Caco-2 (cell line): ENCODE measurements at regions not wholly inside any gene's neighbourhood (a gene's known extent, or its start where the extent isn't known, plus 50 kb on each side); places are given as distances from the start of the nearest gene placed in this dataset.

Source experiments
- BruUV-seq: library from RNA; stranded (reverse); fragments of 400-500 nt; replicated peaks from 2 replicates; lab custom pipeline; 2021; lab: Mats Ljungman, UMichigan
- CTCF ChIA-PET: fragments of 300-600 bp; sonication (Branson Sonifier 250); formaldehyde crosslinking; loops from one replicate; lab custom pipeline; 2022; ENCODE audit warnings: antibody characterized with exemption; lab: Charles Lee
- POLR2A ChIA-PET: fragments of 300-600 bp; sonication (Branson Sonifier 250); formaldehyde crosslinking; loops from one replicate; lab custom pipeline; 2022; ENCODE audit warnings: antibody characterized with exemption; lab: Charles Lee
- DNase-seq, 2 experiments: peaks; one replicate each; pipeline versions ENCODE4 v3.0.0 to v3.0.0-alpha.2; 2020 to 2022
- H3K27me3 ChIP-seq: replicated peaks from 2 replicates; pipeline ENCODE4 v1.6.0; 2011; ENCODE audit warnings: low read length; ENCODE audit not compliant: control insufficient read depth, insufficient read depth
- H3K36me3 ChIP-seq: 2 replicates; pipeline ENCODE4 v1.5.1; 2011; ENCODE audit warnings: low read length; ENCODE audit not compliant: control insufficient read depth, insufficient read depth
- H3K4me1 ChIP-seq: fragments of 250-450 bp; sonication (Bioruptor Pico); 2 replicates; pipeline ENCODE4 v1.5.1; 2020; ENCODE audit warnings: mild to moderate bottlenecking
- H3K4me3 ChIP-seq: 2 replicates; pipeline ENCODE4 v1.5.1; 2011; ENCODE audit warnings: low read depth, mild to moderate bottlenecking, control low read depth, low read length
- H3K9me3 ChIP-seq: fragments of 250-450 bp; sonication (Bioruptor Pico); 2 replicates; pipeline ENCODE4 v1.5.1; 2020; ENCODE audit warnings: mild to moderate bottlenecking, moderate library complexity
- H3K27ac Mint-ChIP-seq: one replicate; pipeline ENCODE4 v1.8.0; 2022; ENCODE audit warnings: mixed read lengths; ENCODE audit not compliant: unreplicated experiment
- H3K27me3 Mint-ChIP-seq: one replicate; pipeline ENCODE4 v1.8.0; 2022; ENCODE audit warnings: mixed read lengths; ENCODE audit not compliant: insufficient read depth, unreplicated experiment
- H3K36me3 Mint-ChIP-seq: one replicate; pipeline ENCODE4 v1.8.0; 2022; ENCODE audit warnings: mild to moderate bottlenecking, mixed read lengths; ENCODE audit not compliant: insufficient read depth, unreplicated experiment
- H3K4me1 Mint-ChIP-seq: one replicate; pipeline ENCODE4 v1.8.0; 2022; ENCODE audit warnings: low read depth, mixed read lengths; ENCODE audit not compliant: unreplicated experiment
- H3K4me3 Mint-ChIP-seq: one replicate; pipeline ENCODE4 v1.8.0; 2022; ENCODE audit warnings: mild to moderate bottlenecking, moderate library complexity, mixed read lengths; ENCODE audit not compliant: unreplicated experiment
- H3K9me3 Mint-ChIP-seq: one replicate; pipeline ENCODE4 v1.8.0; 2022; ENCODE audit warnings: mixed read lengths; ENCODE audit not compliant: unreplicated experiment
- intact Hi-C: fragments of 100-400 bp; cut with micrococcal nuclease; formaldehyde crosslinking; loops from one replicate; pipeline ENCODE4 v1.10.0; 2022; ENCODE audit not compliant: unreplicated experiment
- TF ChIP-seq, protein P1 (sequence below), 2 experiments: fragments of 200-600 bp in 1 of 2; IDR thresholded peaks; 1 replicate in 1 of 2; 2 replicates in 1 of 2; pipeline versions ENCODE4 v1.5.1 to v1.8.0; 2011 to 2022; ENCODE audit warnings: antibody characterized with exemption in 1 of 2, control low read depth in 1 of 2, inconsistent platforms in 1 of 2, low read depth in 1 of 2, low read length in 1 of 2, mild to moderate bottlenecking in 1 of 2, moderate library complexity in 1 of 2; ENCODE audit not compliant: insufficient read depth in 1 of 2, severe bottlenecking in 1 of 2, unreplicated experiment in 1 of 2

DNA sequence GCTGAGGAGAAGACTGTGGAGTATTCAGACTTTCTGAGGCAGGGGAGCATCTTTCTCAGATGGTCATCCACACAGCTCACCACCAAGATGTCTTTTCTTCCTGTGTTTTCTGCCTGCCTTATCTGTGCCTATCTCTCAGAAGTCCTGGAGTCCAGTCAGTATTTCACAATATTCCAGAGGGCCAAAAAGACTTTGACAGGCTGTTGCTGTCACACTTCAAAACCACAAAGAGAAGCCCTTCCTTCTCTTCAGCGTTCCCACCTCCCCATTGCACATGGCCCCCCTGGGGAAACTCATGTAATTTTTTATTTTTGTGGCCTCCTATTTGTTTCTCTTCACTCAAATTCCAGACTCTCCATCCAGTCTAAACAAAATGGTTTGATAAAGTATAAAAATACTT, 585.2 kb downstream of the EPHA3 start:
- H3K36me3 ChIP-seq = no peaks in the 10 kb centered on the region
- ChIA-PET CTCF (no interaction called here), POLR2A (no interaction called here)
- no TSS peak for BruUV-seq
- Mint-ChIP-seq H3K27me3 (no peaks in the 10 kb centered on the region), H3K4me3 (no peak overlapping the region), H3K36me3 (no peaks in the 10 kb centered on the region), H3K27ac (no peak overlapping the region), H3K9me3 (no peaks in the 10 kb centered on the region), H3K4me1 (no peaks in the 10 kb centered on the region)
- intact Hi-C loops = no loop called here
- no peak overlapping the region for H3K4me3 ChIP-seq
- H3K27me3 ChIP-seq = no peaks in the 10 kb centered on the region
- H3K9me3 ChIP-seq = no peaks in the 10 kb centered on the region
- no peak for DNase-seq
- TF ChIP-seq, protein P1, sequence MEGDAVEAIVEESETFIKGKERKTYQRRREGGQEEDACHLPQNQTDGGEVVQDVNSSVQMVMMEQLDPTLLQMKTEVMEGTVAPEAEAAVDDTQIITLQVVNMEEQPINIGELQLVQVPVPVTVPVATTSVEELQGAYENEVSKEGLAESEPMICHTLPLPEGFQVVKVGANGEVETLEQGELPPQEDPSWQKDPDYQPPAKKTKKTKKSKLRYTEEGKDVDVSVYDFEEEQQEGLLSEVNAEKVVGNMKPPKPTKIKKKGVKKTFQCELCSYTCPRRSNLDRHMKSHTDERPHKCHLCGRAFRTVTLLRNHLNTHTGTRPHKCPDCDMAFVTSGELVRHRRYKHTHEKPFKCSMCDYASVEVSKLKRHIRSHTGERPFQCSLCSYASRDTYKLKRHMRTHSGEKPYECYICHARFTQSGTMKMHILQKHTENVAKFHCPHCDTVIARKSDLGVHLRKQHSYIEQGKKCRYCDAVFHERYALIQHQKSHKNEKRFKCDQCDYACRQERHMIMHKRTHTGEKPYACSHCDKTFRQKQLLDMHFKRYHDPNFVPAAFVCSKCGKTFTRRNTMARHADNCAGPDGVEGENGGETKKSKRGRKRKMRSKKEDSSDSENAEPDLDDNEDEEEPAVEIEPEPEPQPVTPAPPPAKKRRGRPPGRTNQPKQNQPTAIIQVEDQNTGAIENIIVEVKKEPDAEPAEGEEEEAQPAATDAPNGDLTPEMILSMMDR (IDR thresholded peaks at IDR 0.05; ENCODE audit: insufficient read depth in 1 of 2, low read depth in 1 of 2, low read length in 1 of 2, severe bottlenecking in 1 of 2, unreplicated experiment in 1 of 2) = no peak
- H3K4me1 ChIP-seq = no peaks in the 10 kb centered on the region

DNA sequence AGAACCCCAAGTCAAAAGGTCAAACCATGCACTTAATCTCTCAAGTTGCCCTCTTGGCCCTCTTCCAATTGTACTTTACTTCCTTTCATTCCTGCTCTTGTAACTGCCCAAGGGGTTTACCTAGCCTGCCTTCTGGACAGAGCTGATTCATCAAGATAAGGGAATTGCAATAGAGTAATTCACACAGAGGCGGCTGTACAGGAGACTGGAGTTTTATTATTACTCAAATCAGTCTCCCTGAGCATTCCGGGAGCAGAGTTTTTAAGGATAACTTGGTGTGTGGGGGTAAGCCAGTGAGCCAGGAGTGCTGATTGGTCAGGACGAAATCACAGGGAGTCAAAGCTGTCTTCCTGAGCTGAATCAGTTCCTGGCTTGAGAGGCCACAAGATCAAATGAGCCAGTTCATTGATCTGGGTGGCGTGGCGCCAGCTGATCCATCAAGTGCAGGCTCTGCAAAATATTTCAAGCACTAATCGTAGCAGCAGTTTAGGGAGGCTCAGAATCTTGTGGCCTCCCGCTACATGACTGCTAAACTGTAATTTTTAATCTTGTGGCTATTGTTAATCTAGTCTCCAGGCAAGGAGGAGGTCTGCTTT, 590.0 kb downstream of the EPHA3 start:
- Mint-ChIP-seq H3K27me3 (no peaks in the 10 kb centered on the region), H3K9me3 (peaks cover 10% of the 10 kb centered on the region), H3K27ac (no peak overlapping the region), H3K36me3 (no peaks in the 10 kb centered on the region), H3K4me1 (no peaks in the 10 kb centered on the region), H3K4me3 (no peak overlapping the region)
- no peaks in the 10 kb centered on the region for H3K27me3 ChIP-seq
- H3K9me3 ChIP-seq = no peaks in the 10 kb centered on the region
- H3K36me3 ChIP-seq = no peaks in the 10 kb centered on the region
- POLR2A ChIA-PET = no interaction called here
- intact Hi-C loops = no loop called here
- H3K4me3 ChIP-seq = no peak overlapping the region
- TF ChIP-seq, protein P1 (IDR thresholded peaks at IDR 0.05; ENCODE audit: insufficient read depth in 1 of 2, low read depth in 1 of 2, low read length in 1 of 2, severe bottlenecking in 1 of 2, unreplicated experiment in 1 of 2) = no peak
- no TSS peak for BruUV-seq
- no peak for DNase-seq
- CTCF ChIA-PET = no interaction called here
- H3K4me1 ChIP-seq = no peaks in the 10 kb centered on the region

DNA sequence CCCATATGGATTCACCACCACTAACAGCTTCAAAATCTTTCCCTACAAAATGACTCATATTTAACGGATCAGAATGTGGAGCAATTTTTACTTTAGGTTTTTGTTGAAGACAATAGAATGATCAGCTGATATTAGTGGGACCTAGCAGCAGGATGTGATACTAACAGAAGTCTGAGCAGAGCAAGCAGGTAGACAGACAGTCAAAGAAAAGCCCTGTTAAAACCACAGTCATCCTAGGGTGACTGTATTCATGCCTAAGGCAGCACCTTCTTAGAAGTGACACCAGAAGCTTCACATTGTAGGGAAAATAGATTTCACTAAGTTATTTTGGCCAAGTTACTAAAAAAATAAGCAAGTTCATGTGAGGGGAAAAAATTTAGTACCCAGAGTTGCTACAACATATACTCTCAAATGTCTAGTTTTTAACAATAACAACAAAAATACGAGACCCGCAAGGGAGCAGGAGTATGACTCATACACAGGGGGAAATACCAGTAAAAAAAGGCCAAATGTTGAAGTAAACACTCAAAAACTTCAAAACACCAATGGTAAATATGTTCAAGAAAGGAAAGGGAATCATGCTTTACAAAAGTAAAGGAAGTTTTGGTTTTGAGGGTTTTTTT, 590.9 kb downstream of the EPHA3 start:
- TF ChIP-seq, protein P1 (IDR thresholded peaks at IDR 0.05; ENCODE audit: insufficient read depth in 1 of 2, low read depth in 1 of 2, low read length in 1 of 2, severe bottlenecking in 1 of 2, unreplicated experiment in 1 of 2) = no peak
- Histone ChIP-seq H3K36me3 (no peaks in the 10 kb centered on the region), H3K9me3 (no peaks in the 10 kb centered on the region), H3K4me1 (no peaks in the 10 kb centered on the region), H3K4me3 (no peak overlapping the region), H3K27me3 (no peaks in the 10 kb centered on the region)
- H3K9me3 Mint-ChIP-seq = peaks cover 10% of the 10 kb centered on the region
- DNase-seq = no peak
- H3K36me3 Mint-ChIP-seq = no peaks in the 10 kb centered on the region
- BruUV-seq = no TSS peak
- H3K27me3 Mint-ChIP-seq = no peaks in the 10 kb centered on the region
- intact Hi-C loops = no loop called here
- no peak overlapping the region for H3K4me3 Mint-ChIP-seq
- ChIA-PET CTCF (no interaction called here), POLR2A (no interaction called here)
- H3K4me1 Mint-ChIP-seq = no peaks in the 10 kb centered on the region
- H3K27ac Mint-ChIP-seq = no peak overlapping the region
